ENCODE measurements at regions not wholly inside any gene's neighbourhood (a gene's known extent, or its start where the extent isn't known, plus 50 kb on each side); places are given as distances from the start of the nearest gene placed in this dataset.
"Not testable (repeated sequence)": the region's sequence is repeated elsewhere in the genome, so short reads cannot be mapped to it uniquely, and the experiment has no call there.

DNA sequence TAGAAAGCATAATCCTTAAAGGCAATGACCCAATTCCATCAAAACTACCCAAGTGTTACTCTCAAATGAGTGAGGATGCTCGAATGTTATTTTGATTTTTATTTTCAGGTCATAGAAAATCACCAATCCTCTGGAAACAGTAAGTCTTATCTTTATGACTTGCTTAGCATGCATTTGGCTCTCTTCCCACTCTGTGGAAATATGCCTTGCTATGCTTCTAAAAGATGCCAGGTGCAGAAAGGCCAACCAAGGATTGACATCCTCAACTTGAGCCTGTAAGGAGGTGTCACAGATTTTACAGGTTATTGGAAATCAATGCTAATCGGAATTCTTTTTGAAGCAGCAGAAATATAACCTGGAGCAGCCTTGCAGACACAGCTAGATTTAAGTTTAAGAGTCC lies 543.9 kb upstream of the LINC00305 start:
- ATAC-seq (ENCODE audit: low read depth) (no peak), DNase-seq (no peak)
- no peak overlapping the region for H3K27ac Mint-ChIP-seq
- POLR2A ChIA-PET = no interaction called here
- no peaks in the 10 kb centered on the region for H3K4me1 Mint-ChIP-seq
- H3K9me3 Mint-ChIP-seq = peaks cover 3% of the 10 kb centered on the region
- no peaks in the 10 kb centered on the region for H3K36me3 Mint-ChIP-seq
- H3K4me3 Mint-ChIP-seq = no peak overlapping the region
- H3K27me3 Mint-ChIP-seq = no peaks in the 10 kb centered on the region

DNA sequence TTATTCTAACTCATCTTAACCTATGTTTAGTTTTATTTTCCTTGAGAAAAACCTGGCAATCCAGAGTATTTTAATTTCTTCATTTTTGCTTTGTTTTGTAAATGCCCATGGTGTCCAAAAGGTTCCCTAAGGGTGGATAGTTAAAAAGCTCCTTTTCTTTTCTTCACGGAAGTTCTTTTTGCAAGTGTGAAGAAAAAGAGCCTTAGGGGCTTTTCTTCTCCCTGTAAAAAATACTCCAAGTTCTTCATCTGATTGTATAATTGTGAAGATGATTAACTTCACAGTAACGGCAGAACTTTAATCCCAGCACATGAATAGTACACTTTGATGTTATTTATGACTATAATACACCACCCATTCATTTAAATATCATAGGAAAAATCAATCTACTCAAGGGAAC lies 530.2 kb upstream of the LINC00305 start:
- H3K4me3 Mint-ChIP-seq = no peak overlapping the region
- H3K27ac Mint-ChIP-seq = no peak overlapping the region
- peaks cover 10% of the 10 kb centered on the region for H3K9me3 Mint-ChIP-seq
- H3K4me1 Mint-ChIP-seq = no peaks in the 10 kb centered on the region
- DNase-seq (no peak), ATAC-seq (ENCODE audit: low read depth) (no peak)
- H3K27me3 Mint-ChIP-seq = no peaks in the 10 kb centered on the region
- H3K36me3 Mint-ChIP-seq = peaks cover 1% of the 10 kb centered on the region
- POLR2A ChIA-PET = no interaction called here

DNA sequence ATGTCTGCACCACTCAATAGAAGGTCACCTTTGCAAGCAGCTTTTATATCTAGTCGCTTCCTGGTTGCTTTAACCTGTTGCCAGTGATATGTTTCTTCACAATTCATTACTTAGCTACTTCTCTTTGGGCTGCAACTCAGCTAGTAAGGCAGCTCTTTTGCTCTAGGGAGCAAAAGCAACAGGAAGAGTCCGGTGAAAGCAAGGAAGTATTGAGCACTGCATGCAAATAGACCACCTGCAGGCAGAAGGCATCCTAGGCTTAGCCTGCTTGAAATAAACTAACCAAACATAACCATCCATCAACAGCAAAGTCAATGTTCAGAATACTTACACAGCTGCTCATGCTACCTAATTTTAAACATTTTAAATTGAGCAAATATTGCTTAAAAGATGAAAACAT lies 529.2 kb upstream of the LINC00305 start:
- no peak overlapping the region for H3K4me3 Mint-ChIP-seq
- POLR2A ChIA-PET = no interaction called here
- no peaks in the 10 kb centered on the region for H3K27me3 Mint-ChIP-seq
- ATAC-seq (ENCODE audit: low read depth) = no peak
- H3K9me3 Mint-ChIP-seq = peaks cover 8% of the 10 kb centered on the region
- peaks cover 1% of the 10 kb centered on the region for H3K36me3 Mint-ChIP-seq
- no peaks in the 10 kb centered on the region for H3K4me1 Mint-ChIP-seq
- no peak for DNase-seq
- H3K27ac Mint-ChIP-seq = no peak overlapping the region

DNA sequence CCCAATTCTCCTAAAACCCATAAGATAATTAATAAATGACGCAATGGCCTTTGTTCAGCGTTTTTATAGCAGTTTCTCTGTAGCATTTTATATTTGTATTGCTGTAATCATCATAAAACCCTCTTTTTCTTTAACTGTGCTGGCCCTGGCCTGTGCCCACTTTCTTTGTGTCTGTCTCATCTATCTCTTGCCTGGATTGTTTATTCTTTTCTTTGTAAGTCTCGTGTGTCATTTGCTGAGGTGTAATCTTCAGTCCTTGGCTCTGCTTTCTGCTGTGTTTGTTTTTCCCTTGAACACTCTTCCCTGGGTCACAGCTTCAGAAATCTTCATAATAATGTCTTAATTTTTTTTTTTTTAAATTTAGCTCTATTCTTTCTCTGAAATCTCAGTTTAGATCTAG lies 525.8 kb upstream of the LINC00305 start:
- POLR2A ChIA-PET = no interaction called here
- DNase-seq (no peak), ATAC-seq (ENCODE audit: low read depth) (no peak)
- Mint-ChIP-seq H3K9me3 (peaks cover 13% of the 10 kb centered on the region), H3K27me3 (no peaks in the 10 kb centered on the region), H3K4me3 (no peak overlapping the region), H3K36me3 (no peaks in the 10 kb centered on the region), H3K4me1 (no peaks in the 10 kb centered on the region), H3K27ac (no peak overlapping the region)

DNA sequence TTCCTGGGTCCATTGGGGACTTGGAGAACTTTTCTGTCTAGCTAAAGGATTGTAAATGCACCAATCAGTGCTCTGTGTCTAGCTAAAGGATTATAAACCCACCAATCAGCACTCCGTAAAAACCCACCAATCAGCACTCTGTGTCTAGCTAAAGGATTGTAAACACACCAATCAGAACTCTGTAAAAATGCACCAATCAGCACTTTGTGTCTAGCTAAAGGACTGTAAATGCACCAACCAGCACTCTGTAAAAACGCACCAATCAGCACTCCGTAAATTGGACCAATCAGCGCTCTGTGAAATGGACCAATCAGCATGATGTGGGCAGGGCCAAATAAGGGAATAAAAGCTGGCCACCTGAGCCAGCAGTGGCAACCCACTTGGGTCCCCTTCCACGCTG lies 522.4 kb upstream of the LINC00305 start:
- DNase-seq; H3K27ac Mint-ChIP-seq; H3K4me1 Mint-ChIP-seq; H3K27me3 Mint-ChIP-seq; H3K36me3 Mint-ChIP-seq; ATAC-seq (ENCODE audit: low read depth); H3K4me3 Mint-ChIP-seq; POLR2A ChIA-PET: not testable (repeated sequence)
- H3K9me3 Mint-ChIP-seq = peaks cover 13% of the 10 kb centered on the region

DNA sequence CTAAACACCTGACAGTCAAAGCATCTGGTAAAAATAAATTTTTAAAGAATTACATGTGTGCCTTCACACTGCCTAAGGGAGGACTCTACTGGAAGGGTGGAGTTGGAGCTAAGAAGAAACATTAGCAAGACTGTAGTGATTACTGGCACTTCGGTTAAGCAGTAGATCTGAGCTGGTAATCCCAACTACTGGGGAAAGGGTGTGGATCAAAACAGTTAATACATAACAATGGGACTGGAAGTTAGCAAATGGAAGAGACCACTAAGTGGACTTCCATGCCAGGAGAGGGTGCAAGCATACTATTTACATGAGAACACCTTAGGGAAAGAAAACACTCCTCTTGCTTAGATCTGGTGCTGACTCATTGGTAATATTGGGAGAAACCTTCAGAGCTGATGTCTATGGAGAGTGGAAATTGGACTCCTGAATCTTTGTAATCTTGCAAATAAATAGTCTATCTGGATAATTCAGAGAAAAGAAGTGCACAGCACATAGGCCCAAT lies 519.6 kb upstream of the LINC00305 start:
- POLR2A ChIA-PET = no interaction called here
- ATAC-seq (ENCODE audit: low read depth) (no peak), DNase-seq (no peak)
- no peaks in the 10 kb centered on the region for H3K36me3 Mint-ChIP-seq
- no peak overlapping the region for H3K4me3 Mint-ChIP-seq
- peaks cover 10% of the 10 kb centered on the region for H3K9me3 Mint-ChIP-seq
- H3K27ac Mint-ChIP-seq = no peak overlapping the region
- H3K4me1 Mint-ChIP-seq = no peaks in the 10 kb centered on the region
- no peaks in the 10 kb centered on the region for H3K27me3 Mint-ChIP-seq

DNA sequence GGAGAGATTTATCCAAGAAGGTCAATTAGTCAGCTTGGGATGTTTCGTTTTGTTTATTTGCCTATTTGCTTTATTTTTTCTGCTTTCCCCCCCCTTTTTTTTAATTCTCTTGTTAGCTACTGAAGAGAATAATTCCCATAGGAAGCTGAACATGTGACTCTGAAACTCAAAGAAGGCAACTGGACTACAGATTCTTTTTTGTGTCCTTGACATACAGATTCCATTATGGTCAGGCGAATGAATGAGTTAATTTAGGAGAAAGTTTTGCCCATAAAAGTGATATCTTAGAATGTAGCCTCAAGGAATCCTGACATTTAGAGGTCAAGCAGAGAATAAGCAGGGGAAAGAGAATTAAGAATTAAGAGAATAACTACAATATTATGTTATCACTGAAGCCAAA lies 514.2 kb upstream of the LINC00305 start:
- Mint-ChIP-seq H3K27ac (no peak overlapping the region), H3K4me3 (no peak overlapping the region), H3K27me3 (no peaks in the 10 kb centered on the region), H3K9me3 (peaks cover 2% of the 10 kb centered on the region), H3K36me3 (no peaks in the 10 kb centered on the region), H3K4me1 (no peaks in the 10 kb centered on the region)
- POLR2A ChIA-PET = no interaction called here
- no peak for ATAC-seq (ENCODE audit: low read depth)
- DNase-seq = no peak

DNA sequence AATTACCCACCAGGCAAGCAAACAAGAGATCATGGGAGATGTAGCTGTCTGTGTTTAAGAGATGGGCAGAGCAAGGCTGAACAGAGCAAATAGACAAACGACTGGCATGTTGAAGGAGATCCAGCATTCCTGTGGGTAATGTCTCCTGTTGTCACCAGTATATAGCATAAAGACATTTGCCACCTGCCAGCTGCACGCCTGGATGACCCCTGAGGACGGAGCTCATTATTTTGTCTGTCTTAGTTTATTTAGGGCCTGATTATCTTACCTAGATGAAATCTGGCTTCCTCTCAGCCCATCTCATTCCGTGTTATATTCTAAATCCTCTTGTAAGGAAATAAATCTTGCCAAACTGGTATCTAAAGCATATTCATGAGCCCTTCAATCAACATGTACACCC lies 510.3 kb upstream of the LINC00305 start:
- no peak for ATAC-seq (ENCODE audit: low read depth)

DNA sequence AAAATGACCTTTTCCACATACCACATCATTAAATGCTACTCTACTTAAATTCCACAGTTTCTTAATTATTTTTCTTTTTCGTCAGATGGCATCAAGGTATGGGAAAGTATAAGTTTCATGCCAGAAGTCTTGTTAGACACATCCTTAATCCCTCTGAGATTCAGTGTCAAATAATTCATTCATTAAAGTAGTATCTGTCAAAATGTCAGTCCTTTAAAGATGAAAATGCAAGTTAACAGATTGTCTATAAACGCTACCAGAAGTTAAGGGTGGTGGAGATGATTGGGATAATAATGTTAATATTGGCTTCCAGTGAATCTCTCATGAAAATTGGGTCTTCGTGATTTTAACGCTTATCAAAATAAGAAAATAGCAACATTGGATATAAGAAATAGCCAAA lies 504.2 kb upstream of the LINC00305 start:
- Mint-ChIP-seq H3K9me3 (peaks cover 5% of the 10 kb centered on the region), H3K27ac (no peak overlapping the region)
- POLR2A ChIA-PET = no interaction called here

More for the DNA sequence above, 510.3 kb upstream of the LINC00305 start:
- H3K4me1 Mint-ChIP-seq = no peaks in the 10 kb centered on the region
- no peak overlapping the region for H3K27ac Mint-ChIP-seq
- no peaks in the 10 kb centered on the region for H3K36me3 Mint-ChIP-seq
- H3K27me3 Mint-ChIP-seq = no peaks in the 10 kb centered on the region
- peaks cover 5% of the 10 kb centered on the region for H3K9me3 Mint-ChIP-seq
- H3K4me3 Mint-ChIP-seq = no peak overlapping the region
- no peak for DNase-seq
- POLR2A ChIA-PET = no interaction called here

DNA sequence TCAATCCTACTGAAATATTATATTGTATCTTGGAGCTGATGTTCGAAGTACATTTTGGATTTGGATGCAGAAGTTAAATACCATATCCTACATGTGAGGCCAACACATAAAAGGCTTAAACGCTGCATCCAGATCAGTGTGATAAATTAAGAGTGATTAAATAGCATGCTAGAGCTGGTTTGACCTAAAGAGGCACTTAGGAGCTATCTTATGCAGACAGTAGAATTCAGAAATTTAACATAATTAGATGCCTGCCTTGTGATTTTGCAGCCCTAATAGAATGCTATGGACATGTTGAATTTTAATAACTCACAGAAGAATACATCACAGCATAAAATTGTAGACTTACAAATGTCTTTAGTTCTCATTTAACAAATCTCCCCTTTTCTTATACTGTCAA lies 501.2 kb upstream of the LINC00305 start:
- no peak overlapping the region for H3K4me3 Mint-ChIP-seq
- H3K27me3 Mint-ChIP-seq = no peaks in the 10 kb centered on the region
- H3K9me3 Mint-ChIP-seq = peaks cover 3% of the 10 kb centered on the region
- POLR2A ChIA-PET = no interaction called here
- no peaks in the 10 kb centered on the region for H3K36me3 Mint-ChIP-seq
- no peaks in the 10 kb centered on the region for H3K4me1 Mint-ChIP-seq
- no peak for ATAC-seq (ENCODE audit: low read depth)
- no peak overlapping the region for H3K27ac Mint-ChIP-seq
- no peak for DNase-seq

More for the DNA sequence above, 504.2 kb upstream of the LINC00305 start:
- Mint-ChIP-seq H3K27me3 (no peaks in the 10 kb centered on the region), H3K4me3 (no peak overlapping the region), H3K4me1 (no peaks in the 10 kb centered on the region), H3K36me3 (no peaks in the 10 kb centered on the region)
- ATAC-seq (ENCODE audit: low read depth) (no peak), DNase-seq (no peak)

DNA sequence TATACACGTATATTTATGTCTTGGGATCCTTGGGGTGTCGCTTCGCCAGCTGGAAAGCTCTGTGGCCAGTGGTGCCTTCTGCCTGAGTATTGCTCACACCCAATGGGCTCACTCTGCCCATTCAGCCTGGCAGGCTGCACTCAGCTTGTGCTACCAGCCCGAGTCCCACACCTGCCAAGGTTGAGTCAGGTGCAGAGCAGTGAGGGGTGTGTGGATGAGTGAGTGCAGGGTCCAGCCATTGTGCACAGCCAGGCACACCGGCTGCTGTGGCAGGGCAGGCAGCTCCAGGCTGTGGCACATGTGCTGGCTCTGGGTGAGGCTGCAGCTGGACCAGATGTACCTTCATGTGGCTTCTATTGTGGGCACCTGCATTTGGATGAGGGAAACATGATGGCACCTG lies 496.9 kb upstream of the LINC00305 start:
- H3K36me3 Mint-ChIP-seq = no peaks in the 10 kb centered on the region
- peaks cover 2% of the 10 kb centered on the region for H3K9me3 Mint-ChIP-seq
- no peak for ATAC-seq (ENCODE audit: low read depth)

DNA sequence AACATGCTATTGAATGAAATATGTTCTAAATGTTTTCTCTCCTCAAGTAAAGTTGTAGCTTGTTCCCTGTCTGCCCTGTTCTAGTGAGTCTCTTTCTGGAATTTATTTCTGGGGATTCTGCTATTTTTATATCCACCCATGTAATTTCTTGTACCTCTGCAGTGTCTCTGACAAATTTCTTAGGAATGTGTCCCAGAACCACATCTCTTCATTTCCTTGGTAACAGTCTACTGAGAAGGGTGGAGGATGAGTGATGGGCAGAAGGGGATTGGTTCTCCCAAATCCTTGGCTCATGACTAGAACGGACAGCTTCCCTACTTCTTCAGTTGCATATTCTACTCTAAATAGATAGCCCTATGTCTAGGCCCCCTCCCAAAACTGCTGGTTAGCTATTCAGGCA lies 490.6 kb upstream of the LINC00305 start:
- DNase-seq (no peak), ATAC-seq (ENCODE audit: low read depth) (no peak)
- H3K36me3 Mint-ChIP-seq = no peaks in the 10 kb centered on the region
- no peak overlapping the region for H3K4me3 Mint-ChIP-seq
- POLR2A ChIA-PET = no interaction called here
- H3K9me3 Mint-ChIP-seq = peaks cover 7% of the 10 kb centered on the region
- no peaks in the 10 kb centered on the region for H3K27me3 Mint-ChIP-seq
- no peaks in the 10 kb centered on the region for H3K4me1 Mint-ChIP-seq
- H3K27ac Mint-ChIP-seq = no peak overlapping the region

More for the DNA sequence above, 496.9 kb upstream of the LINC00305 start:
- no peak overlapping the region for H3K4me3 Mint-ChIP-seq
- DNase-seq = no peak
- POLR2A ChIA-PET = no interaction called here
- H3K27me3 Mint-ChIP-seq = no peaks in the 10 kb centered on the region
- H3K27ac Mint-ChIP-seq = no peak overlapping the region
- no peaks in the 10 kb centered on the region for H3K4me1 Mint-ChIP-seq

DNA sequence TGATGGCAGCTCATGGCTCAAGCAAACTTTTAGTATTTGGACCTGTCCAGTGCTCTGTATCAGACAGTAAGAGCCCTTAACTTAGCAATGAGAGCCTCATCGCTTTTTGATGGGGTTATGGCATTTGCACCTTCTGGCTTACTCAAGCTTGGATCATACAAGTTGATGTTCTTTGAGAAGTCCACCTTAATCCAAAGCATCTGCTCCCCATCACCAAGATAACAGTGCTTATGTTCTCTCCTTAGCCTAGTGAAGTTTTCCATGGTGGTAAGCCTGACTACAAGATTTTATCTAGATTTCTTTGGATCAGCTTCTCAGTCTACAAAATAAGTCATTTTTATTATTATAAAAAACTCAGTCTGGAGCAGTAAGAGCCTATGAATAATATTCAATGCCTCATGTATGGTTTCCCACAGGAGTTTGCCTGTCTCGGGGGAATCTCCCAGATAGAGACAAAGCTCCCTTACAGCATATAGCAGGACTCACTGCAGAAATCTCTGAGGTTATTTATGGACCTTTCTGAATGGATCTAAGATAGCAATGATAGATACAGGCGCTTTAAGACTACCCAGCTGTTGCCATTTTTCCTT lies 472.2 kb upstream of the LINC00305 start:
- Mint-ChIP-seq H3K9me3 (peaks cover 4% of the 10 kb centered on the region), H3K27me3 (peaks cover 1% of the 10 kb centered on the region), H3K27ac (no peak overlapping the region), H3K4me3 (no peak overlapping the region), H3K4me1 (no peaks in the 10 kb centered on the region), H3K36me3 (no peaks in the 10 kb centered on the region)
- ATAC-seq (ENCODE audit: low read depth) (no peak), DNase-seq (no peak)
- POLR2A ChIA-PET = no interaction called here

DNA sequence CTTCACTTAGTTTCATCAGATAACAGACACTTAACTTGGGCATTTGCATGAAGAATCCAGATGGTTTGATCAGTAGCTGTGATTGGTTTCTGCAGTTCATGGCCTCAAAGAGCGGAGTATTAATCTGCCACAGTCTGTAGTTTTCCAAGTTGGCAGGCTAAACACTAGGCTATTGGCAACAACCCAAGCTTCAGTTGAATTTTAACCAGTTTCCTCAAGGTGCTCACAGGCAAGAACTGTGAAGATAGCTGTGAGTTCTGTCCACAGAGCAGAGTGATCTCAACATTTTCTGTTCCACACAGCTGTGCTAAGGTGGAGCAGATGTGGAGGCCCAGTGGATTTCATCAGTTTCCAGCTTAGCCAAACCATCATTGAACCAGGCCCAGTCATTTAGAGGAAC lies 469.5 kb upstream of the LINC00305 start:
- DNase-seq (no peak), ATAC-seq (ENCODE audit: low read depth) (no peak)
- no peaks in the 10 kb centered on the region for H3K36me3 Mint-ChIP-seq
- H3K9me3 Mint-ChIP-seq = peaks cover 6% of the 10 kb centered on the region
- no peaks in the 10 kb centered on the region for H3K4me1 Mint-ChIP-seq
- no peak overlapping the region for H3K4me3 Mint-ChIP-seq
- no peaks in the 10 kb centered on the region for H3K27me3 Mint-ChIP-seq
- no peak overlapping the region for H3K27ac Mint-ChIP-seq
- POLR2A ChIA-PET = no interaction called here

DNA sequence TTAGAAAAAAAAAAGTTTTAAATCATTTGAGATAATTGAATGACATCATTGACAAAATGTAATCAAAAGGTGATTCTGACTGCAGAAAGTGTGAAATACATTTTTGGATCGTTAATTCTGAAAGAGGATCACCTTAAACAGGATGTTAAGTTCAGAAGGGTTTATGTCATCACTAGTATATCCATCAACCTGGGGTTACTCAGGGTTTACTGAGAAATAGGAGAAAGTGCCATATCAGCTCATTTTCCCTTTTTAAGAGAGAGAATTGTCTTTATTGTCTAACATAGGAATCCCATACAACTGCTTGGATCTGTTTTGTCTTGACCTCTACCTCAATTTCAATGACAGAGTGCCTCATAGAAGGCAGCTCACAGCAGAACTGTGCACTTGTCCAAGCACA lies 466.1 kb upstream of the LINC00305 start:
- Mint-ChIP-seq H3K4me1 (no peaks in the 10 kb centered on the region), H3K36me3 (no peaks in the 10 kb centered on the region), H3K4me3 (no peak overlapping the region), H3K27me3 (no peaks in the 10 kb centered on the region), H3K9me3 (peaks cover 4% of the 10 kb centered on the region), H3K27ac (no peak overlapping the region)
- DNase-seq = no peak
- POLR2A ChIA-PET = no interaction called here
- ATAC-seq (ENCODE audit: low read depth) = no peak

Data from activated naive CD8-positive, alpha-beta T cell treated with anti-CD3 and anti-CD28 coated beads, Interleukin-2, amount 10 ng/mL, durations not matched to agents 7 days and 5 days (primary cell).